HG03575 (cell line): ENCODE measurements at regions not wholly inside any gene's neighbourhood (a gene's known extent, or its start where the extent isn't known, plus 50 kb on each side); places are given as distances from the start of the nearest gene placed in this dataset.
"Not testable (repeated sequence)": the region's sequence is repeated elsewhere in the genome, so short reads cannot be mapped to it uniquely, and the experiment has no call there.

Experiments used
- ATAC-seq: cut with Tn5 transposase; IDR thresholded peaks from one replicate; pipeline ENCODE4 v1.9.1; 2021; ENCODE audit not compliant: unreplicated experiment, insufficient number of reproducible peaks, low FRiP score; ENCODE audit errors: extremely low read depth

- not testable (repeated sequence) for ATAC-seq
Observed at GRCh38 chr4:138622362-138622761, 380.2 kb upstream of the SLC7A11 start.

DNA sequence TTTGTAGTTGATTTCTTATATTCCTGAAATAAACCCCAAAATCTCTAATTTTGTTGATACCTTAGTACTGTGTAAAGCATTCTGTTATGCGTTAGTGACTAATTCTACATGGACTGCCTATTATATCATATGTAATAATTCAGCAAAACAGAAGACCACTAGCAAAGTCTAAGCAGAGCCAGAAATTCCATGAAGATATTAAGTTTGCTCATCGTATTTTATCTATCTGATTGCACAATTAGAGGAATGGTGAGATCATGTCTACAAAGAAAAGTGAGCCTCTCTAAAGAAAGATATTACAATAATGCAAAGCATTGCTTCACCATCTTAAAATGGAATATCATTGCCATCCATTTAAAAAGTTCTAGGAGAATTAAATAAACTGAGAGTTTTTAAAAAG is 374.6 kb upstream of the SLC7A11 start:
- no peak for ATAC-seq

DNA sequence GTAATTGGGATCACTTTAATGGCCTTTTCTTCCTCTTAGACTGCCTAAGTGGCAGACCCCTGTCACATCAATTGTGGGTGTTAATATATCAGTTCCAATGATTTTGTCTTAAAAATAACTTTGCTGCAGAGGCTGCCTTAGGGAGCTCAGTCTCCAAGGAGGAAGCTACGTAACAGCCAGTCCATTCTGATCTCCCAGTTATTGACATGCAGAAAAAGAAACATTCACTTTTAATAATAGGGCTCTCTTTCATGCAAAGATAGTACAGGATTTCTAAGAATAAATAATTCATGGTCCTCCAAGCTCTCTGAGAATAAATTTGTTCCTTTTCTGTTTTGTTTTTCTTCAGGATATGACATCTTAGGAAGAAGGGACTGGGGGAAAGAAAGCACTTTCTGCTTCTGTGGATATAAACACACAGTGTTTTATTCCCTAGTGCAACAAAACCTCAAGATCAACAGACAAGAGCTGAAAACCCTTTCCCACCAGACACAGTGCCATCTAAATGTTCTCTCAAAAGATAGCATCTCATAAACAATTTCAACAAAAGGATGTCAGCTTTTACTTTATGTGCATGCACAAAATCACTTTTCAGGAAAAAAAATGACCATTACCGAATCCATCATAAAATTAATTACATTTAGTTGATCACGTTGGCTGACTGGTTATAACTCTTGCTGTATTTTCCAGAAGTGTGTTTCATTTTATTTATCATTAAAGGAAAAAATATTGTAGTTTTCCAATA is 372.4 kb upstream of the SLC7A11 start:
- ATAC-seq = no peak

- ATAC-seq = no peak
Observed at GRCh38 chr4:138612428-138612827, 370.3 kb upstream of the SLC7A11 start.

GRCh38 chr4:138611721-138612120 is 369.6 kb upstream of the SLC7A11 start:
- no peak for ATAC-seq

DNA sequence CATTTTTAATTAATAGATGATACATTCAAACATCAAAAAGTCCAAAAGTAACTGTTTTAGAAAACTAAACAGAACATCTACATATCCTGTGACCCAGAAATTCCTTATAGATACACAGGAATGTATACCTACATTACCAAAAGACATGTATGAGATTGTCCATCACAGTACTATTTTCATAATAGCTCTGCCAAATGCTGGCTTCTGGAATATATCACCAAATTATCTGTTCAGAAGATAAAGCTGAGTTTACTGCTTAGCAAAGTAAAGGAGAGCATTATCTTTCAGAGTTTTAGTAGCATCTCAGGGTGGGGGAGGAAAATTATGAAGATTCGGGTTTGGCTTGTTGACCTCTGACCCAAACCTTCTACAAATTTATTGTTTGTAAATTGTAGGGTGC is 368.9 kb upstream of the SLC7A11 start:
- no peak for ATAC-seq

DNA sequence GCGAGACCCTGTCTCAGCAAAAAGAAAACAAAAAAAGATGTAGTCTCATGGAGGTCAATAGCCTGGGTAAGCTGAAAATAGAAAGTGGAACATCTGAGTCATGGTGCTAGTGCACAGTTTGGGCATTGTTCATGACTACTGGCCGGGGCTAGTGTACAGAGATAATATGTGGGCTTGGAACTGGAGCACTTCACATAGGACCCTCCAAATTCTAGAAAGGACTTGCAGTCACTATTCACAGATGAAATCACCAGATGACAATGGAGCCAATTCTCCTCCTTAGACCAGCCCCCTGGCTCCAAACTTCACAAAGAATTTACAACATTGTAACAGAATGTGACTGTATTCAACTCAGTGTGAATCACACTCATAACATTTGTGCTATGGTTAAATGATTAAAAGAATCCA is 367.8 kb upstream of the SLC7A11 start:
- ATAC-seq = peak; percentile 55

GRCh38 chr4:138604556-138604955 is 362.4 kb upstream of the SLC7A11 start:
- ATAC-seq = no peak

- no peak for ATAC-seq
Observed at GRCh38 chr4:138602664-138603063, 360.5 kb upstream of the SLC7A11 start.

DNA sequence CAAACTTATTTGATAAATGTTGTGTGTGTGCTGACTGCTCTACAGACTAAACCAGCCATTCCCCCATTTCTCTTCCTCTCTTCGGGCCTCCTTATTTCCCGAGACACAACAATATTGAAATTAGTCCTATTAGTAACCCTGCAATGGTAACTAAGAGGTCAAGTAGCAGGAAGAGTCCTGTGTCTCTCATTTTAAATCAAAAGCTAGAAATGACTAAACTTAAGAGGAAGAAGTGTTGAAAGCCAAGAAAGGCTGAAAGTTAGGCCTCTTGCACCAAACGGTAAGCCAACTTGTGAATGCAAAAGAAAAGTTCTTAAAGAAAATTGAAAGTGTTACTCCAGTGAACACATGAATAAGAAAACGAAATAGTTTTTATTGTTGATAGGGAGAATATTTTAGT is 357.8 kb upstream of the SLC7A11 start:
- ATAC-seq = no peak

DNA sequence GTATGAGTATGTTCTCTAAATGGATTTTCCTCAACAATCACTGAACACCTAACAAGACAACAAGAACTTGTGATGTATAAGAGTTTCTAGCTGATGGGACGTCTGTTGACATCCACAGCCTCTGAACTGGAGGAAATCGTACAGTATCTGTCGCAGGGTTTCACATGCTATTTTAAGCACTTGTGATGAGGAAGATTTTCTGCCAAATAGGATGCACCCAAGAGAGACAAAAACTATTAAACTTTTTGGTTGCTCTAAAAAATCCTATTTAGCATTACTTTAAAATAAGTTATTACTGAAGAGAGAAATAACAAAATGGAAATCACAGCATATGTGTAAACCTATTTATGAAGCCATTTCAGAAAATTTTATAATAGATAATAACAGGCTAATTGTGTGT is 356.1 kb upstream of the SLC7A11 start:
- no peak for ATAC-seq

DNA sequence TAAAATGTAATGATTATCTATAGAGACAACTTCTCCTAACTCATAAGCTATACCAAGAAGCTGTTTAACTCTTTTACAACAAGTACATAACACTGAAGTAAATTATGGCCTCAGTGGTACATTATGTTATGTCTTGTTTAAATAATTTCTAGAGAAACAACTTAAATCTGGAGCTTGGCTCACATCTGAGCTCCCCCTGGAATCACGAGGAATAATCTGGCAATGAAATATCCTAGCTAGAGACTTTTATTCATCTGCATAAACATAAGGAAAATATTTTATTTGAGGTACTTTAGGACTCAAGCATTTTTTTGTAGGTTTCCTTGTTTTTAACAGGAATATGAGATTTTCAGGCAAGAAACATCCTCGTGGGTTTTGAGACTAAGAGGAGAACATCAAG is 354.7 kb upstream of the SLC7A11 start:
- ATAC-seq = no peak

- no peak for ATAC-seq
Observed at GRCh38 chr4:138595731-138596460, 353.7 kb upstream of the SLC7A11 start.

DNA sequence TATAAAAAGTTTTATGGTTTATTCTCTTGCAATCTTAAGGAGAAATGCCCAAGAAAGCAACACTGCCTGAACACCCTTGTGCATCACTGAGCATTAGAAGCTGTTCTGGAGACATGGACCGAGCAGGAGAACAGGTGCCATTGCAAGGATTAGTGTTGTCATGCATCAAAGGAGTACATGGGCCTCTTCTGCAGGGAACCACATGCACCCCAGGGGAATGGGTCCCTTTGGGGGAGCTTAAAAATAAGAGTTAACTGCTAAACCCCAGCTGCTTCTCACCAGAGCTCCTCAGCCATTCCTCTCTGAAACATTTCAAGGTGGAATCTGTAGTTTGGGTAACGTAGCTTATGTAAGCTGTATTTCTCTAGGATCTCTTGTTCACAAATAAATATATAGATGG is 353.0 kb upstream of the SLC7A11 start:
- no peak for ATAC-seq

- no peak for ATAC-seq
Observed at GRCh38 chr4:138592796-138593195, 350.6 kb upstream of the SLC7A11 start.

- no peak for ATAC-seq
Observed at GRCh38 chr4:138591808-138592207, 349.7 kb upstream of the SLC7A11 start.

DNA sequence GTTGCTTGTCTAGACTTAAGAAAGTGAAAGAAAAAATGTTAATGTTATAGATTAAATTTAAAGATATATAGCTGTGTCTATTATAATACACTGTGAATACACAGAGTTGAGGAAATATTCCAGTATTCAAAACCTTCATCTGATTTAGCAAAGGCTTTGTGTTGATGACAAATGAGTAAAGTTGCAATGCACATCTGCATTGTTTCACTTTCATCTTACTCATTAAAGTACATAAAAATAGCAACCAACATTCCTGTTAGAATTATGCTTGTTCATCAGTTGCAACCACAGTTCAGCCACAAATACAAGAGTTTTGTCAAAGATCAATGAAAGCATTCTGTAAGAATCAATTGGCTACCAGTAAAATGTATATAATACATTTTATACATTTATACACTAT is 346.4 kb upstream of the SLC7A11 start:
- ATAC-seq = no peak

DNA sequence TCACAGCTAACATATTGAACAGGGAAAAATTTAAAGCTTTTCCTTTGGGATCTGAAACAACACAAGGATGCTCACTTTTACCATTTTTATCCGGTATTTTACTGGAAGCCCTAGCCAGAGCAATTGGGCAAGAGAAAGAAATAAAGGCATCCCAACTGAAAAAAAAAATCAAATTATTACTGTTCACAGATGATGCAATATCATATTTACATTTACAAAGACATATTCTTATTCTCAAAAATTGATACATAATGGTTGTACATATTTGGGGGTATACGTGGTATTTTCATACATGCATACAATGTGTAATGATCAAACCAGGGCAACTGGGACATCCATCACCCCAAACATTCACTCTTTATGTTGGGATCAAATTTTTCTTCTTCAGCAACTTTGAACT is 337.0 kb upstream of the SLC7A11 start:
- no peak for ATAC-seq

DNA sequence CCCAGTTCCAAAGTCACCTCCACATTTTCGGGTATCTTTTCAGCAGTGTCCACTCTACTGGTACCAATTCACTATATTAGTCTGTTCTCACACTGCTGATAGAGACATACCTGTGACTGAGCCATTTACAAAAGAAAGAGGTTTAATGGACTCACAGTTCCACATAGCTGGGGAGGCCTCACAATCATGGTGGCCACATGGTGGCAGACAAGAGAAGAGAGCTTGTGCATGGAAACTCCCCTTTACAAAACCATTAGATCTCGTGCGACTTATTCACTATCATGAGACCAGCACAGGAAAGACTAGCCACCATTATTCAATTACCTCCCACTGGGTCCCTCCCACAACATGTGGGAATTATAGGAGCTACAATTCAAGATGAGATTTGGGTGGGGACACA is 335.7 kb upstream of the SLC7A11 start:
- not testable (repeated sequence) for ATAC-seq

DNA sequence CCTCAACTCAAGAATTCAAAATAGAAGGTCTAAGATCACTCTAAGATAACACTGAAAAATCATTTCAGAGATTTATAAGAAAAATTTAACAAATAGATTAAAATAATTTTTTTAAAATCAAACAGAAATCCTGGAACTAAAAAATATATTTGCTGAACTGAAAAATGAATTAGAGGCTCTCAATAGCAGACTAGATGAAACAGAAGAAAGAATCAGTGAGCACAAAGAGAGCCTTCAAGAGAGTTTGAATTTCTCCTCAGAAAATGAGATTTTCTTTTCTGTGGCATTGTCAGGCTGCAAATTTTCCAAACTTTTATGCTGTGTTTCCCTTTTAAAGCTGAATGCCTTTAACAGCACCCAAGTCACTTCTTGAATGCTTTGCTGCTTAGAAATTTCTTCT is 335.0 kb upstream of the SLC7A11 start:
- no peak for ATAC-seq

GRCh38 chr4:138576684-138577083 is 334.5 kb upstream of the SLC7A11 start:
- ATAC-seq = no peak
